ENCODE measurements at regions not wholly inside any gene's neighbourhood (a gene's known extent, or its start where the extent isn't known, plus 50 kb on each side); places are given as distances from the start of the nearest gene placed in this dataset.

DNA sequence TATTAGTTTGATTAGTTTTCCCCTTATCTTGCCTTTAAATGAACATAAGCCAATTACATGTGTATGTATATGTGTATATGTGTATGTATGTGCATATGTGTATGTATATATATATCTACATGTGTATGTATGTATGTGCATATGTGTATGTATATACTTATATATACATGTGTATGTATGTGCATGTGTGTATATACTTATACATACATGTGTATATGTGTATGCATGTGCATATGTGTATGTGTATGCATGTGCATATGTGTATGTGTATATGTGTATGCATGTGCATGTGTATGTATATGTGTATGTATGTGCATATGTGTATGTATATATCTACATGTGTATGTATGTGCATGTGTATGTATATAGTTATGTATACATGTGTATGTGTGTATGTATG, 65.5 kb upstream of the CCT8L2 start:
- Histone ChIP-seq H3K9me3 (replicated peaks; ENCODE audit: control insufficient read depth, insufficient read depth, low read length) (no peaks in the 10 kb centered on the region), H3K79me2 (ENCODE audit: control insufficient read depth, insufficient read depth, low read length) (no peaks in the 10 kb centered on the region), H3K27me3 (ENCODE audit: control insufficient read depth in 2 of 2, insufficient read depth in 2 of 2, low read length in 2 of 2) (no peaks in the 10 kb centered on the region), H3K4me2 (ENCODE audit: insufficient read depth, low read length) (no peak overlapping the region), H2AFZ (ENCODE audit: low read depth, low read length) (no peak overlapping the region), H3K9me1 (replicated peaks; ENCODE audit: control insufficient read depth, extremely low read depth, insufficient read depth, low read length) (no peaks in the 10 kb centered on the region), H3K9ac (replicated peaks; ENCODE audit: extremely low read depth, insufficient read depth, low read length) (no peak overlapping the region), H3K4me3 (replicated peaks in 1 of 3; ENCODE audit: insufficient read depth in 1 of 3, low read depth in 1 of 3, low read length in 3 of 3) (no peak overlapping the region), H3K27ac (ENCODE audit: insufficient read depth, low read depth, low read length) (no peak overlapping the region), H3K36me3 (ENCODE audit: control insufficient read depth in 2 of 2, extremely low read depth in 1 of 2, insufficient read depth in 2 of 2, low read length in 2 of 2) (no peaks in the 10 kb centered on the region), H3K4me1 (ENCODE audit: control insufficient read depth, extremely low read depth, insufficient read depth, low read length) (no peaks in the 10 kb centered on the region), H4K20me1 (replicated peaks; ENCODE audit: control insufficient read depth, extremely low read depth, insufficient read depth, low read length) (no peaks in the 10 kb centered on the region)
- dilution Hi-C loops (cut with MboI; ENCODE audit: extremely low pct_ligation_motif_present, low sequenced_read_pairs) (no loop called here), intact Hi-C loops (cut with micrococcal nuclease) (no loop called here)
- ChIA-PET CTCF (no interaction called here), POLR2A (no interaction called here)
- no peak for DNase-seq (ENCODE audit: low read depth, low spot score)
- TF ChIP-seq GATA2 (IDR thresholded peaks at IDR 0.05; ENCODE audit: insufficient read depth, insufficient read length, low read depth, low read length) (no peak), FOS (IDR thresholded peaks at IDR 0.05; ENCODE audit: borderline replicate concordance, insufficient read depth, low read length) (no peak), JUN (IDR thresholded peaks at IDR 0.05; ENCODE audit: borderline replicate concordance, insufficient read depth, insufficient read length, low read depth) (no peak), EZH2 (IDR thresholded peaks at IDR 0.05; ENCODE audit: borderline replicate concordance, low read depth, low read length, severe bottlenecking) (no peak), POLR2AphosphoS5 (IDR thresholded peaks at IDR 0.05; ENCODE audit: insufficient read depth, low read depth, low read length) (no peak), POLR2A (IDR thresholded peaks at IDR 0.05; ENCODE audit: low read depth, low read length) (no peak), MYC (IDR thresholded peaks at IDR 0.05; ENCODE audit: low read depth, low read length) (no peak)
- TF ChIP-seq, protein P1, sequence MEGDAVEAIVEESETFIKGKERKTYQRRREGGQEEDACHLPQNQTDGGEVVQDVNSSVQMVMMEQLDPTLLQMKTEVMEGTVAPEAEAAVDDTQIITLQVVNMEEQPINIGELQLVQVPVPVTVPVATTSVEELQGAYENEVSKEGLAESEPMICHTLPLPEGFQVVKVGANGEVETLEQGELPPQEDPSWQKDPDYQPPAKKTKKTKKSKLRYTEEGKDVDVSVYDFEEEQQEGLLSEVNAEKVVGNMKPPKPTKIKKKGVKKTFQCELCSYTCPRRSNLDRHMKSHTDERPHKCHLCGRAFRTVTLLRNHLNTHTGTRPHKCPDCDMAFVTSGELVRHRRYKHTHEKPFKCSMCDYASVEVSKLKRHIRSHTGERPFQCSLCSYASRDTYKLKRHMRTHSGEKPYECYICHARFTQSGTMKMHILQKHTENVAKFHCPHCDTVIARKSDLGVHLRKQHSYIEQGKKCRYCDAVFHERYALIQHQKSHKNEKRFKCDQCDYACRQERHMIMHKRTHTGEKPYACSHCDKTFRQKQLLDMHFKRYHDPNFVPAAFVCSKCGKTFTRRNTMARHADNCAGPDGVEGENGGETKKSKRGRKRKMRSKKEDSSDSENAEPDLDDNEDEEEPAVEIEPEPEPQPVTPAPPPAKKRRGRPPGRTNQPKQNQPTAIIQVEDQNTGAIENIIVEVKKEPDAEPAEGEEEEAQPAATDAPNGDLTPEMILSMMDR (IDR thresholded peaks at IDR 0.05; ENCODE audit: extremely low read depth in 1 of 2, insufficient read depth in 1 of 2, low read depth in 1 of 2, low read length in 2 of 2): no peak
- TF ChIP-seq, protein P2, sequence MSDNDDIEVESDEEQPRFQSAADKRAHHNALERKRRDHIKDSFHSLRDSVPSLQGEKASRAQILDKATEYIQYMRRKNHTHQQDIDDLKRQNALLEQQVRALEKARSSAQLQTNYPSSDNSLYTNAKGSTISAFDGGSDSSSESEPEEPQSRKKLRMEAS (IDR thresholded peaks at IDR 0.05; ENCODE audit: insufficient read depth, insufficient read length): no peak
- FAIRE-seq: no peak
- BruUV-seq (replicated peaks): no TSS peak
